ENCODE measurements at regions not wholly inside any gene's neighbourhood (a gene's known extent, or its start where the extent isn't known, plus 50 kb on each side); places are given as distances from the start of the nearest gene placed in this dataset.

GRCh38 chr10:9504227-9504626, 1449.7 kb downstream of the GATA3 start:
- Histone ChIP-seq H3K27ac (no peak overlapping the region), H3K27me3 (no peaks in the 10 kb centered on the region), H3K36me3 (no peaks in the 10 kb centered on the region), H3K4me1 (no peaks in the 10 kb centered on the region), H3K4me3 (no peak overlapping the region), H3K9me3 (no peaks in the 10 kb centered on the region)
- no peak for DNase-seq
- intact Hi-C loops (cut with DNase I): no loop called here
- TF ChIP-seq, protein P1, sequence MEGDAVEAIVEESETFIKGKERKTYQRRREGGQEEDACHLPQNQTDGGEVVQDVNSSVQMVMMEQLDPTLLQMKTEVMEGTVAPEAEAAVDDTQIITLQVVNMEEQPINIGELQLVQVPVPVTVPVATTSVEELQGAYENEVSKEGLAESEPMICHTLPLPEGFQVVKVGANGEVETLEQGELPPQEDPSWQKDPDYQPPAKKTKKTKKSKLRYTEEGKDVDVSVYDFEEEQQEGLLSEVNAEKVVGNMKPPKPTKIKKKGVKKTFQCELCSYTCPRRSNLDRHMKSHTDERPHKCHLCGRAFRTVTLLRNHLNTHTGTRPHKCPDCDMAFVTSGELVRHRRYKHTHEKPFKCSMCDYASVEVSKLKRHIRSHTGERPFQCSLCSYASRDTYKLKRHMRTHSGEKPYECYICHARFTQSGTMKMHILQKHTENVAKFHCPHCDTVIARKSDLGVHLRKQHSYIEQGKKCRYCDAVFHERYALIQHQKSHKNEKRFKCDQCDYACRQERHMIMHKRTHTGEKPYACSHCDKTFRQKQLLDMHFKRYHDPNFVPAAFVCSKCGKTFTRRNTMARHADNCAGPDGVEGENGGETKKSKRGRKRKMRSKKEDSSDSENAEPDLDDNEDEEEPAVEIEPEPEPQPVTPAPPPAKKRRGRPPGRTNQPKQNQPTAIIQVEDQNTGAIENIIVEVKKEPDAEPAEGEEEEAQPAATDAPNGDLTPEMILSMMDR (IDR thresholded peaks at IDR 0.05): no peak
- ATAC-seq: no peak

- Histone ChIP-seq H3K4me1 (no peaks in the 10 kb centered on the region), H3K36me3 (no peaks in the 10 kb centered on the region), H3K9me3 (no peaks in the 10 kb centered on the region), H3K4me3 (no peak overlapping the region), H3K27ac (no peak overlapping the region), H3K27me3 (no peaks in the 10 kb centered on the region)
- DNase-seq (peak in 2 of 4 donors; percentile 15 to 19), ATAC-seq (no peak)
- intact Hi-C loops (cut with DNase I): no loop called here
- TF ChIP-seq, protein P1 (IDR thresholded peaks at IDR 0.05): no peak
Measured at GRCh38 chr10:9505546-9505945, 1451.1 kb downstream of the GATA3 start.

GRCh38 chr10:9508606-9509005, 1454.1 kb downstream of the GATA3 start:
- Histone ChIP-seq H3K4me3 (no peak overlapping the region), H3K27me3 (no peaks in the 10 kb centered on the region), H3K27ac (no peak overlapping the region), H3K4me1 (no peaks in the 10 kb centered on the region), H3K36me3 (no peaks in the 10 kb centered on the region), H3K9me3 (no peaks in the 10 kb centered on the region)
- DNase-seq (peak in 2 of 4 donors; percentile 59 to 67), ATAC-seq (no peak)
- intact Hi-C loops (cut with DNase I): no loop called here
- TF ChIP-seq, protein P1 (IDR thresholded peaks at IDR 0.05): no peak

- DNase-seq: no peak
- TF ChIP-seq, protein P1 (IDR thresholded peaks at IDR 0.05): no peak
- Histone ChIP-seq H3K9me3 (peaks cover 0 to 4% of the 10 kb centered on the region in 2 donors), H3K27ac (no peak overlapping the region), H3K36me3 (no peaks in the 10 kb centered on the region), H3K27me3 (no peaks in the 10 kb centered on the region), H3K4me3 (no peak overlapping the region), H3K4me1 (no peaks in the 10 kb centered on the region)
- intact Hi-C loops (cut with DNase I): no loop called here
- no peak for ATAC-seq
Measured at GRCh38 chr10:9510626-9511025, 1456.1 kb downstream of the GATA3 start.

DNA sequence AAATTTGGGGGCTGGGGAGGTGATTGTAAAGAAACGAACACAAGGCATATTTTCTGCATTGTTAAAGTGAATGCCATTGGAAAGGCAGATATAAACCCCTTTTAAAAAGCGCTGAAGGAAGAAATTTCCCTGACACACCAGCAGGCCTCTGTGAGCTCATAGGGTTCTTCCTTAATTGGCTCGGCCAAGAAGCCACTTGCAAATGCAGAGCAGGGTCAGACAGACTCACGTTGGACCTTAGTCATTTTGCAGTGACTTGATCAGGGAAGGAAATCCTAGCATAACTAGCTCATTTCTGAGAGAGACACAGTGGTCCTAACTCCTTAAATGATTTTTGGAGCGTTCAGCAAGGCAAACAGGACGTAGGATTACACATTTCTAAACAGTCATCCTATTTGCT, 1461.4 kb downstream of the GATA3 start:
- TF ChIP-seq, protein P1 (IDR thresholded peaks at IDR 0.05): no peak
- Histone ChIP-seq H3K4me3 (no peak overlapping the region), H3K4me1 (no peaks in the 10 kb centered on the region), H3K36me3 (no peaks in the 10 kb centered on the region), H3K9me3 (peaks cover 0 to 8% of the 10 kb centered on the region in 2 donors), H3K27me3 (no peaks in the 10 kb centered on the region), H3K27ac (no peak overlapping the region)
- intact Hi-C loops (cut with DNase I): no loop called here
- no peak for DNase-seq
- ATAC-seq: no peak
